Upper lobe of left lung (tissue), 6 donors: ENCODE measurements at regions not wholly inside any gene's neighbourhood (a gene's known extent, or its start where the extent isn't known, plus 50 kb on each side); places are given as distances from the start of the nearest gene placed in this dataset.

Source experiments
- ATAC-seq, 2 donors: fragments of 200-7000 bp; cut with Tn5 transposase; one replicate each; pipeline ENCODE4 v1.9.1; 2022; ENCODE audit warnings: mild to moderate bottlenecking in 2 of 2, moderate library complexity in 2 of 2; ENCODE audit not compliant: low FRiP score in 2 of 2
- DNase-seq, 2 donors: peaks; one replicate each; pipeline ENCODE4 v3.0.0-alpha.2; 2019 to 2020
- H3K27ac ChIP-seq, 4 donors: fragments of 200-600 bp; sonication (generic); one replicate each; pipeline ENCODE4 v1.5.1; 2016 to 2019
- H3K27me3 ChIP-seq, 4 donors: fragments of 200-600 bp; sonication (generic); one replicate each; pipeline ENCODE4 v1.5.1; 2017 to 2019
- H3K36me3 ChIP-seq, 4 donors: fragments of 200-600 bp; sonication (generic); one replicate each; pipeline ENCODE4 v1.5.1; 2016 to 2019
- H3K4me1 ChIP-seq, 4 donors: fragments of 200-600 bp; sonication (generic); one replicate each; pipeline ENCODE4 v1.5.1; 2018 to 2019
- H3K4me3 ChIP-seq, 4 donors: fragments of 200-600 bp; sonication (generic); one replicate each; pipeline ENCODE4 v1.5.1; 2017 to 2019; ENCODE audit warnings: mild to moderate bottlenecking in 2 of 4, moderate library complexity in 1 of 4
- H3K9me3 ChIP-seq, 4 donors: fragments of 200-600 bp; sonication (generic); one replicate each; pipeline ENCODE4 v1.5.1; 2018 to 2019
- CTCF ChIP-seq, 6 experiments: fragments of 450-650 bp in 4 of 6; fragments of 200-600 bp in 2 of 6; sonication (generic) in 2 of 6; IDR thresholded peaks; one replicate each; pipeline ENCODE4 v1.5.1; 2016 to 2019; ENCODE audit warnings: antibody characterized with exemption in 6 of 6
- EP300 ChIP-seq, 4 donors: sonication (generic); formaldehyde crosslinking; IDR thresholded peaks; one replicate each; pipeline ENCODE4 v1.5.1; 2017; ENCODE audit warnings: antibody characterized with exemption in 4 of 4, control low read depth in 2 of 4
- POLR2A ChIP-seq, 4 donors: fragments of 450-650 bp; IDR thresholded peaks; one replicate each; pipeline ENCODE4 v1.5.1; 2016 to 2017; ENCODE audit warnings: antibody characterized with exemption in 4 of 4, mild to moderate bottlenecking in 2 of 4
- POLR2AphosphoS5 ChIP-seq, 2 donors: sonication (generic); formaldehyde crosslinking; IDR thresholded peaks; one replicate each; pipeline ENCODE4 v1.5.1; 2017; ENCODE audit warnings: antibody characterized with exemption in 2 of 2
- WGBS, 2 donors: methylation state at CpG; one replicate each; pipeline ENCODE4 v1.1.5; 2017 to 2018; 5-methylcytosine and 5-hydroxymethylcytosine counted together
- donor health status: DM: no; HTN: no; CAD: no; lungs with moderate emphysema.
- donor health status: DM: no; HTN: yes; CAD: no; lungs with severe emphysema.

GRCh38 chr10:8453587-8453986 lies 399.1 kb downstream of the GATA3 start:
- no peaks in the 10 kb centered on the region for H3K27me3 ChIP-seq
- H3K4me1 ChIP-seq, result no peaks in the 10 kb centered on the region
- DNase-seq (peak; percentile 37 to 45), ATAC-seq (peak; percentile 53 to 86)
- 36% methylated on average over 7 of the region's 7 CpGs for WGBS, 2 donors
- H3K27ac ChIP-seq, result no peak overlapping the region
- TF ChIP-seq CTCF (IDR thresholded peaks at IDR 0.05) (no peak), POLR2A (IDR thresholded peaks at IDR 0.05) (no peak), POLR2AphosphoS5 (IDR thresholded peaks at IDR 0.05) (no peak), EP300 (IDR thresholded peaks at IDR 0.05) (no peak)
- H3K9me3 ChIP-seq, result peaks cover 0 to 3% (median 0%) of the 10 kb centered on the region in 4 donors
- no peaks in the 10 kb centered on the region for H3K36me3 ChIP-seq
- H3K4me3 ChIP-seq, result no peak overlapping the region

- Histone ChIP-seq H3K9me3 (peaks cover 0 to 3% (median 0%) of the 10 kb centered on the region in 4 donors), H3K36me3 (no peaks in the 10 kb centered on the region), H3K27me3 (no peaks in the 10 kb centered on the region), H3K27ac (no peak overlapping the region), H3K4me1 (no peaks in the 10 kb centered on the region), H3K4me3 (no peak overlapping the region)
- WGBS, 2 donors, result 90 to 93% methylated on average over 3 of the region's 3 CpGs
- DNase-seq, result no peak
- TF ChIP-seq POLR2AphosphoS5 (IDR thresholded peaks at IDR 0.05) (no peak), EP300 (IDR thresholded peaks at IDR 0.05) (no peak), POLR2A (IDR thresholded peaks at IDR 0.05) (no peak), CTCF (IDR thresholded peaks at IDR 0.05) (no peak)
- no peak for ATAC-seq
These were observed 399.9 kb downstream of the GATA3 start for GRCh38 chr10:8454357-8454756.

- no peak for TF ChIP-seq EP300 (IDR thresholded peaks at IDR 0.05)
- no peak for TF ChIP-seq CTCF (IDR thresholded peaks at IDR 0.05)
- no peak for TF ChIP-seq POLR2A (IDR thresholded peaks at IDR 0.05)
- TF ChIP-seq POLR2AphosphoS5 (IDR thresholded peaks at IDR 0.05), result no peak
- no peak for ATAC-seq
- Histone ChIP-seq H3K27ac (no peak overlapping the region), H3K36me3 (no peaks in the 10 kb centered on the region), H3K4me3 (no peak overlapping the region), H3K4me1 (no peaks in the 10 kb centered on the region), H3K9me3 (peaks cover 0 to 3% (median 0%) of the 10 kb centered on the region in 4 donors), H3K27me3 (no peaks in the 10 kb centered on the region)
- no peak for DNase-seq
These were observed 400.7 kb downstream of the GATA3 start for GRCh38 chr10:8455181-8455580.

- no peak for ATAC-seq
- DNase-seq, result no peak
- Histone ChIP-seq H3K36me3 (no peaks in the 10 kb centered on the region), H3K27ac (no peak overlapping the region), H3K9me3 (peaks cover 0 to 3% (median 0%) of the 10 kb centered on the region in 4 donors), H3K27me3 (no peaks in the 10 kb centered on the region), H3K4me3 (no peak overlapping the region), H3K4me1 (no peaks in the 10 kb centered on the region)
- WGBS, 2 donors, result 57 to 63% methylated on average over 3 of the region's 3 CpGs
- TF ChIP-seq POLR2AphosphoS5 (IDR thresholded peaks at IDR 0.05) (no peak), POLR2A (IDR thresholded peaks at IDR 0.05) (no peak), CTCF (IDR thresholded peaks at IDR 0.05) (no peak), EP300 (IDR thresholded peaks at IDR 0.05) (no peak)
These were observed 401.9 kb downstream of the GATA3 start for GRCh38 chr10:8456386-8456785.

- no peak overlapping the region for H3K4me3 ChIP-seq
- H3K36me3 ChIP-seq, result no peaks in the 10 kb centered on the region
- peaks cover 0 to 3% (median 0%) of the 10 kb centered on the region in 4 donors for H3K9me3 ChIP-seq
- no peak for TF ChIP-seq EP300 (IDR thresholded peaks at IDR 0.05)
- TF ChIP-seq CTCF (IDR thresholded peaks at IDR 0.05), result no peak
- TF ChIP-seq POLR2AphosphoS5 (IDR thresholded peaks at IDR 0.05), result no peak
- no peak for TF ChIP-seq POLR2A (IDR thresholded peaks at IDR 0.05)
- no peaks in the 10 kb centered on the region for H3K27me3 ChIP-seq
- 94 to 96% methylated on average over 1 of the region's 1 CpG for WGBS, 2 donors
- no peaks in the 10 kb centered on the region for H3K4me1 ChIP-seq
- H3K27ac ChIP-seq, result no peak overlapping the region
- DNase-seq (no peak), ATAC-seq (no peak)
These were observed 406.1 kb downstream of the GATA3 start for GRCh38 chr10:8460626-8461025.
